HG03342 (cell line): ENCODE measurements at regions not wholly inside any gene's neighbourhood (a gene's known extent, or its start where the extent isn't known, plus 50 kb on each side); places are given as distances from the start of the nearest gene placed in this dataset.
"Not testable (repeated sequence)": the region's sequence is repeated elsewhere in the genome, so short reads cannot be mapped to it uniquely, and the experiment has no call there.

ENCODE experiments used
- ATAC-seq: cut with Tn5 transposase; IDR thresholded peaks from one replicate; pipeline ENCODE4 v1.9.1; 2021; ENCODE audit warnings: mild to moderate bottlenecking, moderate library complexity; ENCODE audit not compliant: unreplicated experiment

GRCh38 chr18:42378854-42379253 is 423.8 kb downstream of the PIK3C3 start:
- ATAC-seq = not testable (repeated sequence)

GRCh38 chr18:42381236-42381635 is 426.2 kb downstream of the PIK3C3 start:
- not testable (repeated sequence) for ATAC-seq

- no peak for ATAC-seq
These were observed 437.4 kb downstream of the PIK3C3 start for GRCh38 chr18:42392416-42392815.

- ATAC-seq = no peak
These were observed 437.9 kb downstream of the PIK3C3 start for GRCh38 chr18:42392926-42393325.

- ATAC-seq = no peak
These were observed 439.2 kb downstream of the PIK3C3 start for GRCh38 chr18:42394238-42394637.

GRCh38 chr18:42401131-42401673 is 446.2 kb downstream of the PIK3C3 start:
- ATAC-seq = no peak

GRCh38 chr18:42404151-42404550 is 449.1 kb downstream of the PIK3C3 start:
- ATAC-seq = no peak

GRCh38 chr18:42409005-42409404 is 454.0 kb downstream of the PIK3C3 start:
- no peak for ATAC-seq

GRCh38 chr18:42412281-42412680 is 457.2 kb downstream of the PIK3C3 start:
- no peak for ATAC-seq

- ATAC-seq = no peak
These were observed 457.9 kb downstream of the PIK3C3 start for GRCh38 chr18:42412896-42413295.

- no peak for ATAC-seq
These were observed 458.8 kb downstream of the PIK3C3 start for GRCh38 chr18:42413870-42414269.

GRCh38 chr18:42414756-42415454 is 459.9 kb downstream of the PIK3C3 start:
- ATAC-seq = no peak

GRCh38 chr18:42417189-42417588 is 462.2 kb downstream of the PIK3C3 start:
- no peak for ATAC-seq

GRCh38 chr18:42418121-42418520 is 463.1 kb downstream of the PIK3C3 start:
- no peak for ATAC-seq

- no peak for ATAC-seq
These were observed 470.0 kb downstream of the PIK3C3 start for GRCh38 chr18:42425025-42425424.

- no peak for ATAC-seq
These were observed 471.5 kb downstream of the PIK3C3 start for GRCh38 chr18:42426496-42427015.

GRCh38 chr18:42429196-42429595 is 474.2 kb downstream of the PIK3C3 start:
- ATAC-seq = no peak

- no peak for ATAC-seq
These were observed 481.3 kb downstream of the PIK3C3 start for GRCh38 chr18:42436222-42436765.

- ATAC-seq = no peak
These were observed 482.0 kb downstream of the PIK3C3 start for GRCh38 chr18:42437001-42437400.

- no peak for ATAC-seq
These were observed 482.6 kb downstream of the PIK3C3 start for GRCh38 chr18:42437646-42438045.

- no peak for ATAC-seq
These were observed 487.6 kb downstream of the PIK3C3 start for GRCh38 chr18:42442656-42443055.

- no peak for ATAC-seq
These were observed 489.3 kb downstream of the PIK3C3 start for GRCh38 chr18:42444349-42444748.
